GM23248 (cell line): ENCODE measurements at regions not wholly inside any gene's neighbourhood (a gene's known extent, or its start where the extent isn't known, plus 50 kb on each side); places are given as distances from the start of the nearest gene placed in this dataset.

Source experiments
- DNase-seq: peaks from one replicate; pipeline ENCODE4 v3.0.0-alpha.2; 2015
- H2AFZ ChIP-seq: fragments of 200-600 bp; sonication (generic); 2 replicates; pipeline ENCODE4 v1.6.1; 2016; ENCODE audit warnings: antibody characterized with exemption
- H3F3A ChIP-seq: fragments of 200-600 bp; sonication (generic); 2 replicates; pipeline ENCODE4 v1.6.1; 2016; ENCODE audit warnings: mild to moderate bottlenecking, antibody characterized with exemption, mixed run types; ENCODE audit not compliant: insufficient read depth
- H3K27ac ChIP-seq: fragments of 200-600 bp; sonication (generic); 2 replicates; pipeline ENCODE4 v1.5.1; 2016; ENCODE audit warnings: mild to moderate bottlenecking
- H3K27me3 ChIP-seq: fragments of 200-600 bp; sonication (generic); replicated peaks from 2 replicates; pipeline ENCODE4 v1.6.1; 2016; ENCODE audit warnings: mild to moderate bottlenecking; ENCODE audit not compliant: insufficient read depth
- H3K36me3 ChIP-seq: fragments of 200-600 bp; sonication (generic); 2 replicates; pipeline ENCODE4 v1.6.1; 2016; ENCODE audit warnings: low read depth, mild to moderate bottlenecking
- H3K4me1 ChIP-seq: fragments of 200-600 bp; sonication (generic); 2 replicates; pipeline ENCODE4 v1.6.1; 2016; ENCODE audit warnings: mild to moderate bottlenecking; ENCODE audit not compliant: insufficient read depth
- H3K4me2 ChIP-seq: fragments of 200-600 bp; sonication (generic); one replicate; pipeline ENCODE4 v1.6.1; 2016; ENCODE audit warnings: mild to moderate bottlenecking; ENCODE audit not compliant: unreplicated experiment
- H3K4me3 ChIP-seq: fragments of 200-600 bp; sonication (generic); 2 replicates; pipeline ENCODE4 v1.5.1; 2016; ENCODE audit warnings: mild to moderate bottlenecking
- H3K79me2 ChIP-seq: fragments of 200-600 bp; sonication (generic); 2 replicates; pipeline ENCODE4 v1.6.1; 2016; ENCODE audit warnings: mild to moderate bottlenecking; ENCODE audit not compliant: insufficient read depth
- H3K9ac ChIP-seq: fragments of 200-600 bp; sonication (generic); 2 replicates; pipeline ENCODE4 v1.6.1; 2016; ENCODE audit warnings: mild to moderate bottlenecking
- H3K9me2 ChIP-seq: fragments of 200-600 bp; sonication (generic); 2 replicates; pipeline ENCODE4 v1.6.1; 2016; ENCODE audit warnings: mixed run types, mild to moderate bottlenecking, moderate library complexity; ENCODE audit not compliant: insufficient read depth
- H3K9me3 ChIP-seq: fragments of 200-600 bp; sonication (generic); one replicate; pipeline ENCODE4 v1.6.1; 2017; ENCODE audit warnings: low read depth
- H4K20me1 ChIP-seq: fragments of 200-600 bp; sonication (generic); 2 replicates; pipeline ENCODE4 v1.6.0; 2016; ENCODE audit not compliant: insufficient read depth
- EZH2 ChIP-seq: fragments of 200-600 bp; sonication (generic); IDR thresholded peaks from 2 replicates; pipeline ENCODE4 v1.6.1; 2018; ENCODE audit warnings: antibody characterized with exemption, mild to moderate bottlenecking; ENCODE audit not compliant: insufficient read depth, poor library complexity, severe bottlenecking
- EZH2phosphoT487 ChIP-seq: fragments of 200-600 bp; sonication (generic); IDR thresholded peaks from 2 replicates; pipeline ENCODE4 v1.6.1; 2018; ENCODE audit warnings: antibody characterized with exemption, moderate library complexity, mild to moderate bottlenecking, low read depth; ENCODE audit not compliant: insufficient read depth
- WGBS, 2 experiments: methylation state at CpG; one replicate each; pipeline ENCODE4 v1.1.6; 2015 to 2017; ENCODE audit warnings: low lambda C conversion rate in 2 of 2, low coverage in 1 of 2; ENCODE audit errors: missing lambda C conversion rate in 2 of 2; 5-methylcytosine and 5-hydroxymethylcytosine counted together
- in situ Hi-C: fragments of 300-500 bp; cut with MboI; formaldehyde crosslinking; loops from 2 replicates; pipeline ENCODE4 v1.15.0; 2020

- Histone ChIP-seq H3K9me3 (no peaks in the 10 kb centered on the region), H3K4me1 (no peaks in the 10 kb centered on the region), H3K79me2 (no peaks in the 10 kb centered on the region), H4K20me1 (no peaks in the 10 kb centered on the region), H3K9ac (no peak overlapping the region), H3F3A (no peaks in the 10 kb centered on the region), H3K27ac (no peak overlapping the region), H3K9me2 (no peaks in the 10 kb centered on the region), H3K27me3 (peaks cover 21% of the 10 kb centered on the region), H3K36me3 (no peaks in the 10 kb centered on the region), H3K4me2 (no peak overlapping the region), H3K4me3 (no peak overlapping the region), H2AFZ (no peak overlapping the region)
- WGBS, 2 experiments = 32 to 35% methylated on average over 7 of the region's 7 CpGs
- in situ Hi-C loops = no loop called here
- DNase-seq = no peak
- TF ChIP-seq EZH2 = no peak
- no peak for TF ChIP-seq EZH2phosphoT487
Measured at GRCh38 chr16:73230651-73231050, 182.7 kb upstream of the ZFHX3 start.

- peaks cover 13% of the 10 kb centered on the region for H3K27me3 ChIP-seq
- peak; percentile 55 for DNase-seq
- in situ Hi-C loops = no loop called here
- H3K4me1 ChIP-seq = no peaks in the 10 kb centered on the region
- TF ChIP-seq EZH2phosphoT487 (no peak), EZH2 (no peak)
- no peak overlapping the region for H3K27ac ChIP-seq
- no peaks in the 10 kb centered on the region for H3F3A ChIP-seq
- no peaks in the 10 kb centered on the region for H3K36me3 ChIP-seq
- no peak overlapping the region for H3K4me3 ChIP-seq
- no peak overlapping the region for H3K4me2 ChIP-seq
- H4K20me1 ChIP-seq = no peaks in the 10 kb centered on the region
- no peak overlapping the region for H2AFZ ChIP-seq
- no peaks in the 10 kb centered on the region for H3K9me3 ChIP-seq
- no peaks in the 10 kb centered on the region for H3K79me2 ChIP-seq
- H3K9me2 ChIP-seq = no peaks in the 10 kb centered on the region
- H3K9ac ChIP-seq = no peak overlapping the region
- 41 to 50% methylated on average over 5 of the region's 5 CpGs for whole genome bisulfite sequencing, 2 experiments
Measured at GRCh38 chr16:73228649-73229048, 180.7 kb upstream of the ZFHX3 start.

DNA sequence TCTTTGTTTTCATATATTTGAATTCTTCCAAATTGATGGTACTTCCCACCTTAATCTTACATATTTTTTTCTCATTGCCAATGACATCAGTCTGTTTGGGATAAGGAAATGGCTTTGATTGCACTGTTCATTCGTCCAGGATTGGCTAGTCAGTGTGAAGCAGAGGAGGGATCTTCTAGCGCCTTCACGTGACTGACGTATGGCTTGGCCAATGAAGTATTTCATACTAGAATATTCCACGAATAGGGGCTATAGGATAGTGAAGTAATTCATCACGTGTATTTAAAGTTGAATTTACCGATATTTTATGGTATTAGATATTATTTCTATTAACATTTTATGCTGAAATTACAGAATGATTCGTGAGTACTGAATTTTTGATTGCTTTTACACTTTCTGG, 178.7 kb upstream of the ZFHX3 start:
- H3F3A ChIP-seq = no peaks in the 10 kb centered on the region
- no peaks in the 10 kb centered on the region for H3K9me2 ChIP-seq
- no peaks in the 10 kb centered on the region for H3K4me1 ChIP-seq
- in situ Hi-C loops = no loop called here
- no peaks in the 10 kb centered on the region for H4K20me1 ChIP-seq
- H3K27ac ChIP-seq = no peak overlapping the region
- WGBS, 2 experiments = 71 to 78% methylated on average over 8 of the region's 8 CpGs
- H3K79me2 ChIP-seq = no peaks in the 10 kb centered on the region
- no peaks in the 10 kb centered on the region for H3K36me3 ChIP-seq
- no peak overlapping the region for H3K4me2 ChIP-seq
- no peak overlapping the region for H3K4me3 ChIP-seq
- TF ChIP-seq EZH2phosphoT487 = no peak
- TF ChIP-seq EZH2 = no peak
- no peak overlapping the region for H2AFZ ChIP-seq
- peaks cover 12% of the 10 kb centered on the region for H3K27me3 ChIP-seq
- no peak for DNase-seq
- no peaks in the 10 kb centered on the region for H3K9me3 ChIP-seq
- H3K9ac ChIP-seq = no peak overlapping the region

DNA sequence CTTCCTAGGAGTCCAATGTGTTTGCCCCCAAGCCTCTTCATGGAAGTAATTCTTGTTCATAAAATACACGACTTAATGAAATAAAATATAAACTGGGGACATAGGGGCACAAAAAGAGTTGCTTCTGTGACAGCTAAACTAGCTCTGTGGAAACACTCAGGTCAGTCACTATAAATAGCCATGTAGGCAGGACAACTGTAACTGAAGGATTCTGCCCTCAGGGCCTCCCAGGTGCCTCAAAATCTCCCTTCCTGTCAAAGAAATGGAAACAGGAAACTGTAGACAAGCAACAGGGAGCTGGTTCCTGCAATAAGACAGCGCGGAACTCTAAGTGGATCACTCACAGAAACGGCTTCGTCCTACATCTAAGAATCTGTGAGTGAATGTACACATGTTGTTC, 178.1 kb upstream of the ZFHX3 start:
- H3K36me3 ChIP-seq = no peaks in the 10 kb centered on the region
- no peak overlapping the region for H3K9ac ChIP-seq
- H3K79me2 ChIP-seq = no peaks in the 10 kb centered on the region
- no peak for DNase-seq
- H3K9me3 ChIP-seq = no peaks in the 10 kb centered on the region
- WGBS, 2 experiments = 78 to 84% methylated on average over 5 of the region's 5 CpGs
- H3K4me3 ChIP-seq = no peak overlapping the region
- H3K9me2 ChIP-seq = no peaks in the 10 kb centered on the region
- H3F3A ChIP-seq = no peaks in the 10 kb centered on the region
- in situ Hi-C loops = no loop called here
- H3K4me2 ChIP-seq = no peak overlapping the region
- no peak for TF ChIP-seq EZH2phosphoT487
- no peak for TF ChIP-seq EZH2
- H4K20me1 ChIP-seq = no peaks in the 10 kb centered on the region
- H3K4me1 ChIP-seq = no peaks in the 10 kb centered on the region
- no peak overlapping the region for H2AFZ ChIP-seq
- peaks cover 12% of the 10 kb centered on the region for H3K27me3 ChIP-seq
- no peak overlapping the region for H3K27ac ChIP-seq

DNA sequence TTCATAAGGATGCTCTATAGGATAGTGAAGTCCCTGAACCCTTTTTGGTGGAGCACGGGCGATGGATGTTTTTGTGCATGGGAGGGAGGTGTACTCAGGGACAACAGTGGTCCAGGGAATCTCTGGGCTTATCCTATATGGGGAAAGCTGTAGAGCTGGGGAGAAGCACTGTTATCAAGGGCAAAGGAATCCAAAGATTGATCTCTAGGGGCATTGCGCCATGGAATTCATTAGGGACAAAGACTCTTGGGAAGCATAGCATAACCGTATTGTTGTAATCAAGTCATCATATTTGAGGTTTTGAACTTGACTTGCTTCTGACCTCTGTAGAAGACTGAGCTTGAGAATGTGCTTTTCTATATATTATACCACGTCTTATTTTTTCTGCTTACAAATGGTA, 172.9 kb upstream of the ZFHX3 start:
- Histone ChIP-seq H3K4me3 (no peak overlapping the region), H3K36me3 (no peaks in the 10 kb centered on the region), H3K79me2 (no peaks in the 10 kb centered on the region), H2AFZ (no peak overlapping the region), H3K9me3 (no peaks in the 10 kb centered on the region), H3K9me2 (no peaks in the 10 kb centered on the region), H3K4me2 (no peak overlapping the region), H3K9ac (no peak overlapping the region), H3K4me1 (peaks cover 2% of the 10 kb centered on the region), H3K27me3 (0 out of 2 replicates have a peak, but pooled peaks cover 3% of the 10 kb centered on the region), H4K20me1 (no peaks in the 10 kb centered on the region), H3K27ac (no peak overlapping the region), H3F3A (peaks cover 11% of the 10 kb centered on the region)
- no peak for DNase-seq
- in situ Hi-C loops = no loop called here
- WGBS, 2 experiments = 77 to 78% methylated on average over 5 of the region's 5 CpGs
- TF ChIP-seq EZH2phosphoT487 (no peak), EZH2 (no peak)
